ENCODE measurements at regions not wholly inside any gene's neighbourhood (a gene's known extent, or its start where the extent isn't known, plus 50 kb on each side); places are given as distances from the start of the nearest gene placed in this dataset.

- Histone ChIP-seq H3K27ac (no peak overlapping the region), H3K36me3 (no peaks in the 10 kb centered on the region), H3K9me3 (no peaks in the 10 kb centered on the region), H3K4me3 (no peak overlapping the region), H3K4me1 (peaks cover 12% of the 10 kb centered on the region), H3K27me3 (no peaks in the 10 kb centered on the region)
- DNase-seq (ENCODE audit: extremely low spot score in 2 of 2) = no peak
- intact Hi-C loops (cut with DNase I) = no loop called here
- TF ChIP-seq POLR2A (IDR thresholded peaks at IDR 0.05) (no peak), CTCF (IDR thresholded peaks at IDR 0.05) (no peak), POLR2AphosphoS5 (IDR thresholded peaks at IDR 0.05; ENCODE audit: insufficient read depth in 1 of 2, low read depth in 1 of 2) (no peak)
Observed at GRCh38 chr13:53141336-53141735, 112.7 kb downstream of the OLFM4 start.

- no peak for DNase-seq (ENCODE audit: extremely low spot score in 2 of 2)
- Histone ChIP-seq H3K4me1 (peaks cover 2% of the 10 kb centered on the region), H3K9me3 (no peaks in the 10 kb centered on the region), H3K36me3 (no peaks in the 10 kb centered on the region), H3K4me3 (no peak overlapping the region), H3K27me3 (no peaks in the 10 kb centered on the region), H3K27ac (no peak overlapping the region)
- intact Hi-C loops (cut with DNase I) = no loop called here
- TF ChIP-seq CTCF (IDR thresholded peaks at IDR 0.05) = no peak
- no peak for TF ChIP-seq POLR2A (IDR thresholded peaks at IDR 0.05)
- TF ChIP-seq POLR2AphosphoS5 (IDR thresholded peaks at IDR 0.05; ENCODE audit: insufficient read depth in 1 of 2, low read depth in 1 of 2) = no peak
Observed at GRCh38 chr13:53142306-53142705, 113.7 kb downstream of the OLFM4 start.

GRCh38 chr13:53143757-53144339, 115.2 kb downstream of the OLFM4 start:
- Histone ChIP-seq H3K27ac (no peak overlapping the region), H3K4me3 (no peak overlapping the region), H3K9me3 (no peaks in the 10 kb centered on the region), H3K4me1 (no peaks in the 10 kb centered on the region), H3K36me3 (no peaks in the 10 kb centered on the region), H3K27me3 (no peaks in the 10 kb centered on the region)
- intact Hi-C loops (cut with DNase I) = no loop called here
- no peak for TF ChIP-seq POLR2AphosphoS5 (IDR thresholded peaks at IDR 0.05; ENCODE audit: insufficient read depth in 1 of 2, low read depth in 1 of 2)
- no peak for TF ChIP-seq POLR2A (IDR thresholded peaks at IDR 0.05)
- no peak for TF ChIP-seq CTCF (IDR thresholded peaks at IDR 0.05)
- no peak for DNase-seq (ENCODE audit: extremely low spot score in 2 of 2)

GRCh38 chr13:53144826-53145225, 116.2 kb downstream of the OLFM4 start:
- DNase-seq (ENCODE audit: extremely low spot score in 2 of 2) = no peak
- TF ChIP-seq POLR2A (IDR thresholded peaks at IDR 0.05) (no peak), POLR2AphosphoS5 (IDR thresholded peaks at IDR 0.05; ENCODE audit: insufficient read depth in 1 of 2, low read depth in 1 of 2) (no peak), CTCF (IDR thresholded peaks at IDR 0.05) (no peak)
- Histone ChIP-seq H3K27me3 (no peaks in the 10 kb centered on the region), H3K36me3 (no peaks in the 10 kb centered on the region), H3K9me3 (no peaks in the 10 kb centered on the region), H3K4me3 (no peak overlapping the region), H3K27ac (no peak overlapping the region), H3K4me1 (no peaks in the 10 kb centered on the region)
- intact Hi-C loops (cut with DNase I) = no loop called here

- intact Hi-C loops (cut with DNase I) = no loop called here
- TF ChIP-seq CTCF (IDR thresholded peaks at IDR 0.05) (no peak), POLR2AphosphoS5 (IDR thresholded peaks at IDR 0.05; ENCODE audit: insufficient read depth in 1 of 2, low read depth in 1 of 2) (no peak), POLR2A (IDR thresholded peaks at IDR 0.05) (no peak)
- H3K9me3 ChIP-seq = no peaks in the 10 kb centered on the region
Observed at GRCh38 chr13:53150568-53150967, 122.0 kb downstream of the OLFM4 start.

More at GRCh38 chr13:53150568-53150967, 122.0 kb downstream of the OLFM4 start:
- H3K4me1 ChIP-seq = peaks cover 7% of the 10 kb centered on the region
- no peak overlapping the region for H3K27ac ChIP-seq
- DNase-seq (ENCODE audit: extremely low spot score in 2 of 2) = no peak
- H3K27me3 ChIP-seq = no peaks in the 10 kb centered on the region
- H3K4me3 ChIP-seq = no peak overlapping the region
- H3K36me3 ChIP-seq = no peaks in the 10 kb centered on the region
